T-cell (primary cell): ENCODE measurements at regions not wholly inside any gene's neighbourhood (a gene's known extent, or its start where the extent isn't known, plus 50 kb on each side); places are given as distances from the start of the nearest gene placed in this dataset.
A peak's percentile ranks its signal among the peaks of the same experiment; 100 is the strongest.

Source experiments
- ATAC-seq, 4 experiments: fragments of 200-7000 bp in 3 of 4; fragments of 150-1000 bp in 1 of 4; cut with Tn5 transposase; replicated peaks in 1 of 4; 1 replicate in 3 of 4; 2 replicates in 1 of 4; pipeline ENCODE4 v1.10.0; 2021; ENCODE audit warnings: moderate library complexity in 3 of 4, mild to moderate bottlenecking in 2 of 4, moderate number of reproducible peaks in 1 of 4
- CTCF ChIA-PET, 2 donors: fragments of 300-600 bp; sonication (Branson Sonifier 250); formaldehyde crosslinking; loops; one replicate each; lab custom pipeline; 2022; ENCODE audit warnings: antibody characterized with exemption in 2 of 2; lab: Charles Lee
- POLR2A ChIA-PET, 2 donors: fragments of 300-600 bp; sonication (Branson Sonifier 250); formaldehyde crosslinking; loops; one replicate each; lab custom pipeline; 2022; ENCODE audit warnings: antibody characterized with exemption in 2 of 2; lab: Charles Lee
- DNase-seq, 35 experiments: peaks; one replicate each; pipeline versions ENCODE4 v3.0.0 to v3.0.0-alpha.2; 2013 to 2023
- H3K27ac ChIP-seq: one replicate; pipeline ENCODE4 v1.5.1; 2013; ENCODE audit warnings: low read length
- H3K27me3 ChIP-seq, 2 experiments: replicated peaks in 1 of 2; 1 replicate in 1 of 2; 2 replicates in 1 of 2; pipeline versions ENCODE4 v1.6.1 to v1.7.0; 2013; ENCODE audit warnings: low read length in 1 of 2, mixed read lengths in 1 of 2; ENCODE audit not compliant: control insufficient read depth in 2 of 2, insufficient read depth in 2 of 2; ENCODE audit errors: extremely low read depth in 1 of 2
- H3K36me3 ChIP-seq, 2 donors: 1 replicate in 1 of 2; 2 replicates in 1 of 2; pipeline versions ENCODE4 v1.6.1 to v1.7.0; 2013; ENCODE audit warnings: low read length in 1 of 2; ENCODE audit not compliant: control insufficient read depth in 2 of 2, insufficient read depth in 1 of 2; ENCODE audit errors: extremely low read depth in 1 of 2
- H3K4me1 ChIP-seq, 2 experiments: 1 replicate in 1 of 2; 2 replicates in 1 of 2; pipeline versions ENCODE4 v1.6.1 to v1.7.0; 2013; ENCODE audit warnings: low read length in 2 of 2, mixed read lengths in 1 of 2; ENCODE audit not compliant: insufficient read depth in 2 of 2, control insufficient read depth in 1 of 2; ENCODE audit errors: extremely low read depth in 1 of 2
- H3K4me3 ChIP-seq, 2 donors: 1 replicate in 1 of 2; 2 replicates in 1 of 2; pipeline versions ENCODE4 v1.5.1 to v1.7.0; 2013; ENCODE audit warnings: mild to moderate bottlenecking in 2 of 2, low read length in 1 of 2, moderate library complexity in 1 of 2; ENCODE audit not compliant: control insufficient read depth in 1 of 2; ENCODE audit errors: extremely low read depth in 1 of 2
- H3K9me3 ChIP-seq: 2 replicates; pipeline ENCODE4 v1.7.0; 2013
- H3K27ac Mint-ChIP-seq, 2 donors: one replicate each; pipeline ENCODE4 v1.8.0; 2020 to 2021; ENCODE audit warnings: mild to moderate bottlenecking in 2 of 2, mixed read lengths in 2 of 2
- H3K27me3 Mint-ChIP-seq, 2 donors: one replicate each; pipeline ENCODE4 v1.8.0; 2021 to 2022; ENCODE audit warnings: mixed read lengths in 2 of 2
- H3K36me3 Mint-ChIP-seq: one replicate; pipeline ENCODE4 v1.8.0; 2021; ENCODE audit warnings: mixed read lengths
- H3K4me1 Mint-ChIP-seq, 3 donors: one replicate each; pipeline ENCODE4 v1.8.0; 2020 to 2022; ENCODE audit warnings: mixed read lengths in 3 of 3, mild to moderate bottlenecking in 1 of 3
- H3K4me3 Mint-ChIP-seq, 3 donors: one replicate each; pipeline ENCODE4 v1.8.0; 2020 to 2022; ENCODE audit warnings: mild to moderate bottlenecking in 3 of 3, mixed read lengths in 3 of 3, moderate library complexity in 3 of 3
- H3K9me3 Mint-ChIP-seq, 3 donors: one replicate each; pipeline ENCODE4 v1.8.0; 2020 to 2022; ENCODE audit warnings: mixed read lengths in 3 of 3
- WGBS: methylation state at CpG from one replicate; pipeline ENCODE4 v1.1.5; 2013; ENCODE audit warnings: missing lambda C conversion rate; ENCODE audit not compliant: insufficient coverage; 5-methylcytosine and 5-hydroxymethylcytosine counted together

DNA sequence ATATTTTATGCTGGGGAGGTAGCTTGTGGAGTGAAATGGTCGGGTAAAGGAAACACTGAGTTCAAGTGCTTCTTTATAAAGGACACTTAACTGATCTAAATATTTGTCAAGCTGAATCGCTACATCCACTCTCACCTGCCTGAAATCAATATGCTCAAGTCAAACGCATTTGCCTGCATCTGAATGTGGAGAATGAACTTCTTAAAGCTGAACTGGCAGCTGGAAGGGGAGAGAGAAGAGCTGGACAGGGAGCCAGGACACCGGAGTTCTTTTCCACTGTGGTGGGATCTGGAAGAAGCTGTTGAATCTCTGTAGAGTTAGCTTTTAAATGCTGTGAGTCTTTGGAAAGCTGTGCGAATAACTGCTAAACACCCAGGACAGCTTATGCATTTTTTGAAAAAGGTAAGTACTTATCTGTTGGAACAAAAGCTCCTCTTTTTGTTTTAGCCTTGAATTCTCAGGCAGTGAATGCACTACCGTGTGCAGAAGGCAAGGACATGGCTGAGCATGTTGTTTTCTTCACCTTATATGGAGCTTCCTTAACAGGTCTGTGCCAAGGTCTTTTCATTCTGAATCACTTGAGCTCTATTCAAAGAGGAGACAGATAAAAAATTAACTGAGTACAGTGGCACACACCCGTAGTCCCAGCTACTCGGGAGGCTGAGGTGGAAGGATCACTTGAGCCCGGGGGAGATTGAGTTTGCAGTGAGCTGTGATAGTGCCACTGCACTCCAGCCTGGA, 74.2 kb upstream of the KLF7 start:
- no peaks in the 10 kb centered on the region for H3K27me3 Mint-ChIP-seq
- H3K36me3 Mint-ChIP-seq: no peaks in the 10 kb centered on the region
- H3K4me1 Mint-ChIP-seq: peaks cover 2 to 13% (median 2%) of the 10 kb centered on the region in 3 donors
- H3K4me1 ChIP-seq: peaks cover 24 to 26% of the 10 kb centered on the region in 2 experiments
- peak overlapping the region in 1 of 2 donors; percentile 53 for H3K27ac Mint-ChIP-seq
- H3K27ac ChIP-seq: no peak overlapping the region
- CTCF ChIA-PET: interaction anchor here (0.5 to 1.0 kb wide), 2 partner anchors 18 to 50 kb away, joined by 3 read pairs; no protein-coding TSS in a partner anchor
- DNase-seq (peak in 1 of 35 experiments; percentile 11), ATAC-seq (peak; percentile 72 to 84 (median 80))
- no peak overlapping the region for H3K4me3 ChIP-seq
- H3K36me3 ChIP-seq: no peaks in the 10 kb centered on the region
- H3K9me3 ChIP-seq: no peaks in the 10 kb centered on the region
- POLR2A ChIA-PET: no interaction called here
- H3K9me3 Mint-ChIP-seq: no peaks in the 10 kb centered on the region
- H3K27me3 ChIP-seq: peaks cover 0 to 4% of the 10 kb centered on the region in 2 experiments
- 60% methylated on average over 6 of the region's 9 CpGs for WGBS
- no peak overlapping the region for H3K4me3 Mint-ChIP-seq

DNA sequence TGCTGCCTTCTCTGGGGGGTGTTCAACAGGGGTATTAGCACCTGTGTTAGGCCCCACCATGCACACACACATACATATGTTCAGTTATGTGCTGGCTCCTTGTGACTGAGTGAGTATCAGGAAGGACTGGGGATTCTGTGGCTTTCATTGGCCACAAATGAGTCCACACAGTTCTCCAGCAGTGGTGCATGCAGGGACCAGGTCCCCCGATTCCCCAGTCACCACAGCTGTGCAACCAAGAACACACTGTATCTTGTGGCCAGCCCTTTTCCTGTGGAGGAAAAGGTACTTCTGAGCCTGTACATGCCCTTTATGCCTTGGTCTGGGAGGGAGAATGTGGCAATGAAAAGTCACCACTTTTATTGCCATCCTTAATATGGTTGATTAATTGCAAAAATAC, 74.9 kb upstream of the KLF7 start:
- H3K27me3 Mint-ChIP-seq: no peaks in the 10 kb centered on the region
- ATAC-seq (peak in 2 of 4 experiments; percentile 26 to 28), DNase-seq (no peak)
- Histone ChIP-seq H3K4me3 (no peak overlapping the region), H3K27me3 (peaks cover 0 to 4% of the 10 kb centered on the region in 2 experiments), H3K9me3 (no peaks in the 10 kb centered on the region), H3K4me1 (peaks cover 23 to 24% of the 10 kb centered on the region in 2 experiments), H3K27ac (no peak overlapping the region), H3K36me3 (no peaks in the 10 kb centered on the region)
- H3K9me3 Mint-ChIP-seq: no peaks in the 10 kb centered on the region
- no peak overlapping the region for H3K27ac Mint-ChIP-seq
- WGBS: no CpG with 5 or more reads among the region's 1 CpG
- ChIA-PET POLR2A (no interaction called here), CTCF (no interaction called here)
- peaks cover 2 to 7% (median 2%) of the 10 kb centered on the region in 3 donors for H3K4me1 Mint-ChIP-seq
- H3K36me3 Mint-ChIP-seq: no peaks in the 10 kb centered on the region
- H3K4me3 Mint-ChIP-seq: no peak overlapping the region

DNA sequence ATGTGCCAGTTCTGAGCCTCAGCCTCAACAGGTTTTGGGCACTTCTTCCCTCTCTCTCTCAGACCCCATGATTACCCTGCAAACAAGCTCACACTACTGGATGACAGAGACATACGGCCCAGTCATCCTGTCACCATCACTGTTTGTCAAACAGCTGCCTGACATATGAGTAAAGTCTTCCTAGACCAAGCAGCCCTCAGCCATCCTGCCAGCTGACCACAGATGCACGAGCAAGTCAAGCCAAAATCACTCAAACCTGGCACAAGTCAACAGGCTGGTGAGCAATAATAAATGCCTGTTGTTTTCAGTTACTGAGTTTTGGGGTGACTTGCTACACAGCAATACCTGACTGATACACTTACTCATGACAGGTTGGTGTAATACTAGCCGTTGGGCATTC, 75.5 kb upstream of the KLF7 start:
- Histone ChIP-seq H3K27me3 (peaks cover 0 to 4% of the 10 kb centered on the region in 2 experiments), H3K9me3 (no peaks in the 10 kb centered on the region), H3K4me3 (no peak overlapping the region), H3K4me1 (peaks cover 23 to 24% of the 10 kb centered on the region in 2 experiments), H3K27ac (no peak overlapping the region), H3K36me3 (no peaks in the 10 kb centered on the region)
- POLR2A ChIA-PET: no interaction called here
- Mint-ChIP-seq H3K4me3 (no peak overlapping the region), H3K9me3 (no peaks in the 10 kb centered on the region), H3K27me3 (no peaks in the 10 kb centered on the region), H3K36me3 (no peaks in the 10 kb centered on the region), H3K27ac (no peak overlapping the region), H3K4me1 (peaks cover 2 to 7% (median 2%) of the 10 kb centered on the region in 3 donors)
- CTCF ChIA-PET: no interaction called here
- WGBS: 56% methylated on average over 1 of the region's 3 CpGs
- ATAC-seq (no peak), DNase-seq (no peak)

DNA sequence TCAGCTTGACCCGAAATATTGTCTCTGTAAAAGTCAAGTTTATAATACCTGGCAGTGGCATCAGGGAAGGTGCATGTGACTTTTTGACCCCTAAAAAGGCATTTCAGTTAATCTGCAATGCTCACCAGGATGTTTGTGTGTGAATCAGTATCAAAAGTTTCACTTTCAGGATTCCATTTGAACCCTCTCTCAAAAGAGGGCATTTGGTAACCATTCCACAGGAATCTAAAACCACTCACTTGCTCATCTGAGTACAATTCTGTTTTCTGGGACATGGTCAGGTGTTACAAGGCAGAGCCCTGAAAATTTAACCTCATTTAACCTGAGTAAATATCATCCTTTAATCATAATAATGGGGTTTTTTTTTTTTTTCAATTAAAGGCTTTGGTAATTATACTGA, 77.9 kb upstream of the KLF7 start:
- 71% methylated on average over 1 of the region's 1 CpG for WGBS
- H3K9me3 ChIP-seq: no peaks in the 10 kb centered on the region
- POLR2A ChIA-PET: interaction anchor here in 1 of 2 donors (0.6 kb wide), 2 partner anchors 105 to 542 kb away, joined by 3 to 4 read pairs; no protein-coding TSS in a partner anchor
- H3K4me3 ChIP-seq: no peak overlapping the region
- CTCF ChIA-PET: interaction anchor here (0.6 to 0.7 kb wide), 3 partner anchors 82 to 260 kb away, joined by 3 read pairs; no protein-coding TSS in a partner anchor
- no peak overlapping the region for H3K27ac ChIP-seq
- peaks cover 0 to 2% (median 2%) of the 10 kb centered on the region in 3 donors for H3K4me1 Mint-ChIP-seq
- no peak overlapping the region for H3K27ac Mint-ChIP-seq
- ATAC-seq (no peak), DNase-seq (no peak)
- H3K4me1 ChIP-seq: peaks cover 21 to 22% of the 10 kb centered on the region in 2 experiments
- no peaks in the 10 kb centered on the region for H3K9me3 Mint-ChIP-seq
- H3K36me3 Mint-ChIP-seq: no peaks in the 10 kb centered on the region
- no peaks in the 10 kb centered on the region for H3K36me3 ChIP-seq
- no peaks in the 10 kb centered on the region for H3K27me3 ChIP-seq
- H3K4me3 Mint-ChIP-seq: no peak overlapping the region
- H3K27me3 Mint-ChIP-seq: no peaks in the 10 kb centered on the region

GRCh38 chr2:207244971-207245925, 79.5 kb upstream of the KLF7 start:
- no peak overlapping the region for H3K27ac Mint-ChIP-seq
- 96% methylated on average over 3 of the region's 7 CpGs for WGBS
- DNase-seq: no peak
- H3K9me3 Mint-ChIP-seq: no peaks in the 10 kb centered on the region
- ATAC-seq: no peak
- peaks cover 5% of the 10 kb centered on the region in 3 donors for H3K4me1 Mint-ChIP-seq
- H3K27ac ChIP-seq: no peak overlapping the region
- no peaks in the 10 kb centered on the region for H3K36me3 ChIP-seq
- H3K36me3 Mint-ChIP-seq: no peaks in the 10 kb centered on the region
- no peak overlapping the region for H3K4me3 ChIP-seq
- ChIA-PET CTCF (no interaction called here), POLR2A (no interaction called here)
- no peaks in the 10 kb centered on the region for H3K27me3 ChIP-seq
- H3K27me3 Mint-ChIP-seq: no peaks in the 10 kb centered on the region
- peaks cover 6 to 7% of the 10 kb centered on the region in 2 experiments for H3K4me1 ChIP-seq
- H3K4me3 Mint-ChIP-seq: no peak overlapping the region
- H3K9me3 ChIP-seq: no peaks in the 10 kb centered on the region

- H3K9me3 Mint-ChIP-seq: no peaks in the 10 kb centered on the region
- no peak overlapping the region for H3K4me3 Mint-ChIP-seq
- DNase-seq: no peak
- ChIA-PET POLR2A (interaction anchor here in 1 of 2 donors (0.6 kb wide), 1 partner anchor 69 kb away, joined by 5 read pairs; no protein-coding TSS in a partner anchor), CTCF (no interaction called here)
- 75% methylated on average over 1 of the region's 4 CpGs for WGBS
- H3K27ac Mint-ChIP-seq: no peak overlapping the region
- Histone ChIP-seq H3K4me3 (no peak overlapping the region), H3K27me3 (no peaks in the 10 kb centered on the region), H3K36me3 (no peaks in the 10 kb centered on the region), H3K4me1 (no peaks in the 10 kb centered on the region), H3K27ac (no peak overlapping the region), H3K9me3 (no peaks in the 10 kb centered on the region)
- no peak for ATAC-seq
- no peaks in the 10 kb centered on the region for H3K36me3 Mint-ChIP-seq
- no peaks in the 10 kb centered on the region for H3K27me3 Mint-ChIP-seq
- H3K4me1 Mint-ChIP-seq: peaks cover 3 to 5% (median 3%) of the 10 kb centered on the region in 3 donors
Observed at GRCh38 chr2:207248702-207249377, 83.1 kb upstream of the KLF7 start.
